GM10266 (cell line): ENCODE measurements at regions not wholly inside any gene's neighbourhood (a gene's known extent, or its start where the extent isn't known, plus 50 kb on each side); places are given as distances from the start of the nearest gene placed in this dataset.
"Not testable (repeated sequence)": the region's sequence is repeated elsewhere in the genome, so short reads cannot be mapped to it uniquely, and the experiment has no call there.

Source experiments
- DNase-seq: peaks from one replicate; pipeline ENCODE4 v3.0.0; 2012; ENCODE audit errors: extremely low spot score
- TF ChIP-seq, protein P1 (sequence below): IDR thresholded peaks from 2 replicates; pipeline ENCODE4 v1.5.1; 2012; ENCODE audit warnings: mild to moderate bottlenecking, low read depth; ENCODE audit not compliant: control insufficient read depth, insufficient read depth; ENCODE audit errors: missing control alignments

DNA sequence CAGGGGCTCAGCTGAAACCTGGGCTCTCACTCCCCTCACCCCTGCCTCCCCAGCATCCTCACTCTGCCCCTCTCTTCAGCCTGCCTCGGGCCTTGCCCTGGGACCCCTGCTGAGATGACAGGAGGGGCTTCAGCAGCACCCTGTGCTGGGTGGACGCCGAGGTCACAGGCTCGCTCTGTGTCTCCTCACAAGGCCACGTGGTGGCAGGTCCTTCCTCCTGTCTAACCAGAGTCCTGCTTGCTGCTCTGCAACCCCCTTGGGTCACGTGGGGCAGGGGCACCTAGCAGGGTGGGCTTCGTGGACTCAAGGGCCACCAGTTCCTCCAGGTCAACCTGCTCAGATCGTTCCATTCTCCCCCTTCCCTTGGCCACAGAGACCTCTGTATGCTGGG is 90.4 kb downstream of the TMEM121 start:
- TF ChIP-seq, protein P1, sequence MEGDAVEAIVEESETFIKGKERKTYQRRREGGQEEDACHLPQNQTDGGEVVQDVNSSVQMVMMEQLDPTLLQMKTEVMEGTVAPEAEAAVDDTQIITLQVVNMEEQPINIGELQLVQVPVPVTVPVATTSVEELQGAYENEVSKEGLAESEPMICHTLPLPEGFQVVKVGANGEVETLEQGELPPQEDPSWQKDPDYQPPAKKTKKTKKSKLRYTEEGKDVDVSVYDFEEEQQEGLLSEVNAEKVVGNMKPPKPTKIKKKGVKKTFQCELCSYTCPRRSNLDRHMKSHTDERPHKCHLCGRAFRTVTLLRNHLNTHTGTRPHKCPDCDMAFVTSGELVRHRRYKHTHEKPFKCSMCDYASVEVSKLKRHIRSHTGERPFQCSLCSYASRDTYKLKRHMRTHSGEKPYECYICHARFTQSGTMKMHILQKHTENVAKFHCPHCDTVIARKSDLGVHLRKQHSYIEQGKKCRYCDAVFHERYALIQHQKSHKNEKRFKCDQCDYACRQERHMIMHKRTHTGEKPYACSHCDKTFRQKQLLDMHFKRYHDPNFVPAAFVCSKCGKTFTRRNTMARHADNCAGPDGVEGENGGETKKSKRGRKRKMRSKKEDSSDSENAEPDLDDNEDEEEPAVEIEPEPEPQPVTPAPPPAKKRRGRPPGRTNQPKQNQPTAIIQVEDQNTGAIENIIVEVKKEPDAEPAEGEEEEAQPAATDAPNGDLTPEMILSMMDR, result no peak
- DNase-seq, result no peak

DNA sequence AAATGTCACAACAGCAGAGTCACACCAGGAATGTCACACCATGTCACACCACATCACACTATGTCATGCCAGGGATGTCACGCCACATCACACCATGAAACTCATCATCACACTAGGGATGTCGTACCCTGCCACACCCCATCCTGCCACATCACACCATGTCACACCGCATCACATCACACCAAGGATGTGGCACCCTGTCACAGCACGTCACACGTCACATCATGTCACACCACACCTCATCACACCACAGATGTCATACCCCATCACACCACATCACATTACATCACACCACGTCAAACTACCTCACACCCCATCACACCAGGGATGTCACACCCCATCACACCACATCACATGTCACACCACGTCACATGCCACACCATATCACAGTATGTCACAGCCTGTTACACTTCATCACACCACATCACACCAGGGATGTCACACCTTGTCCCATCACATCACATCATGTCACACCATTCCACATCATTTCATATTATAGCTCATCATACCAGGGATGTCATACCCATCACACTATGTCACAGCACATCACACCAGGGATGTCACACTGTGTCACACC is 90.9 kb downstream of the TMEM121 start:
- TF ChIP-seq, protein P1, result no peak
- DNase-seq, result no peak

DNA sequence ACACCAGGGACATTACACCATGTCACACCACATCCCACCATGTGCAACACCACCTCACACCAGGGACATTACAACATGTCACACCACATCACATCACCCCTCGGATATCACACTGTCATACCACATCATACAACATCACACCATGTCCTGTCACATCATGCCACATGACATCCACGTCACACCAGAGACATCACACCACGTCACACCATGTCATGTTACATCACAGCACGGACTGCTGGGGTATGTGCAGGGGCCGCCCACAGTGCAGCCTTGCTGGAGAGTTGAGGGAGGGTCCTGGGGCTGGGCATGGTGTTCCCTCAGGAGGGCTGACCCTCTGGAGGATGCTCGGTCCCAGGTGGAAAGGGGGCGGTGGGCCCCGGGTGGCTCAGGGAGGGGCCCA is 91.4 kb downstream of the TMEM121 start:
- not testable (repeated sequence) for DNase-seq

DNA sequence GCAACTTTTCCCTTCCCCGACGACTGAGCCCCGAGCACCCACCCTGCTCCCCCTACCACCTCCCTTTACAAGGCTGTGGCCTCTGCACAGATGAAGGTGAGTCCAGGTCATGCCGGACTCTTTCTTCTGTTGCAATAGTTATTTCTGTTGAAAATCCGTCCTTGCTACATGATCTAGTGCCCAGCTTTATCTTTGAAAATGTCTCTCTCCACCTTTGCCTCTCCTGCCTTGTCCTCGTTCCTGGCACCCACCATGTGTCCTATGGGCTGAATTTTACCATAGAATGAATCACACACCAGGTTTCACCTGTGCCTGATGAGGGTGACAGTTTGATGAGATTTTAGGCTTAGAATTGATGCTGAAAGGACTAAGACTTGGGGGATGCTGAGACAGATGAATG is 92.9 kb downstream of the TMEM121 start:
- DNase-seq, result not testable (repeated sequence)

DNA sequence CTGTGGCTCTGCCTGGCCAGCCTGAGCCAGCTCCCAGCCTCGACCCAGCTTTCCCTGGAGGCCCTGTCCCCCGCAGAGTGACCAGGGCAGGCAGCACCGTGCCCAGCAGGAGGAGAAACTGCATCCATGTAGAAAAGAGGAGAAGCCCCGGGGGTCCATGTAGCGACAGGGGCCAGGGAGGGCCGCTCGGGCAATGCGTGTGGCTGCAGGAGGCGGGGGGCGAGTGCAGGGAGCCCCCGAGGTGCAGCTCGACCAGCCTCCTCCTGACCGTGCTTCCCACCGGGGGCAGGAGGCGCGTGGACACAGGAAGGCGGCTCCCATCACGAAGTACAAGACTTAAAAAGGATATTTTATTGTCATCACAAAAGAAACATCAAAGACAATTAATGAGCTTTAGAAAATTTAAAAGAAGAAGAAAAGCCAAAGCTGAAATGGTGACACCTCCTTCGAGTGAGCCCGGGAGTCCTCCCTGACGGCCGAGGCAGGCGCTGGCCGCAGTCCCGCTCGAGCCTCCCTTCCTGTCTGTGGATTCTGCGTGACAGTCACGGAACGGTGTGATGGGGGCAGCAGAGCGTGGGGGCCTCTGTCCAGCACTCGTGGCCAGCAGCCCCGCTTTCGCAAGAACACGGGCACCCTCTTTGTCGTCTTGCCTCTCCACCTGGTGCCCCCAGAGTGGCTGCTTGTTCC is 93.9 kb downstream of the TMEM121 start:
- not testable (repeated sequence) for DNase-seq

DNA sequence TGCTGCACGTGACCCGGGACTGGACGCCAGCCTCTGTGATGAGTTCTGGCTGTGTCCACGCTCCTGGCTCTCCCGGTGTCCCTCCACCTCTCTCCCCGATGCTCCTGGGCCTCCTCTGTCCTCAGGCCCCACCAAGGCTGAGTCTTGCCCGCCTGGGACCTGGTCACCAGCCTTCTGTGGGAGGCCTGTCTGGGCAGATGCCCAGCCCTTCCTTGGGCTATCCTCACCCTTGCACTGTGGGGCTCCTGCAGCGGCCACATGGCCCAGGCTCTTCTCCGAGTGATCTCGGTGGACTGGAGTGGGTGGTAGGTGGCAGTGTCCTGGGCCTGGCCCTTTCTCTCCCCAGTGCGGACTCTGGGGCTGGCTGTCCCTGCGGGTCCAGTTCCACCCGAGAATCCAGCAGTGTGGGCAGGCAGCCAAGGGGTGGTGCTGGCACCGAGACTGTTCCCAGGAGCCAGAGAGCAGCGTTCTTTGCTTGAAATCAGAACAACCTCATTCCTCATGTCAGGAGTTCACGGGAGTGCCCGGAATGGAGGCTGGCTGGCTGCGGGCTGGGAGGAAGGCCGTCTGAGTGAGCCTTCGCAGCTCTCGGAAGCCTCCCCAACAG is 94.6 kb downstream of the TMEM121 start:
- DNase-seq, result not testable (repeated sequence)

DNA sequence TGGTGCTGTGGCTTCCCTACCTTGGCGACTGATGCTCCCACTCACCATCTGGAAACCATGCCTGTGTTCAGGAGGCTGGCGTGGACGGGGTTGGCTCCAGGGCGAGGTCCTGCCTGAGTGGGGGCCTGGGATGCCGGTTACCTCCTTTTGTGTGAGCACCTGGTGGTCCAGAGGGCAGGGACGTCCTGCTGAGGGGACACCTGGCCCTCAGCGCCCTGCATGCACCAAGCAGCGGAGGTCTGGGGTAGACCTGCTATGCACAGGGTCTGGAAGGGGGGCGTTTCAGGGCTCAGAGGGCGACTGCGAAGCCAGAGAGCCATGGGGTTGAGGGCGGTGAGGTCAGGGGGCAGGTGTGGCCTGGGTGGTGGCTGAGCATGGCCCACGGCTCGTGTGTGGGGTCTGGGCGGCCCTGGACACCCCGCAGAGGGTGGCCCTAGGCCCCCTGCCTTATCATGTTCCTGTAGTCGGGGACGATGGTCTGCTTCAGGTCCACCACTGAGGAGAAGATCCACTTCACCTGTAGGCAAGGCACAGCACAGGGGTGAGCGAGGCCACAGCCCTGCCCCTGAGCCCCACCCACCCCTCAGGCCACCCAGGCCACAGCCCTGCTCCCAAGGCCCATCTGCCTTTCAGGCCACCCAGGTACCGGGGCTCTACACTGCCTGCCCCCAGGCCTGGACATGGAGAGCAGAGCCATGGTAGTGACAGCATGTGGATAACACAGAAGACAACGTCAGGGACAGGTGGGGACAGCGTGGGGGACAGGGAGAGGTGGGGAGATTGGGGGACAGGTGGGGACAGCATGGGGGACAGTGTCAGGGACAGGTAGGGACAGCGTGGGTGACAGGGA is 95.3 kb downstream of the TMEM121 start:
- not testable (repeated sequence) for DNase-seq

DNA sequence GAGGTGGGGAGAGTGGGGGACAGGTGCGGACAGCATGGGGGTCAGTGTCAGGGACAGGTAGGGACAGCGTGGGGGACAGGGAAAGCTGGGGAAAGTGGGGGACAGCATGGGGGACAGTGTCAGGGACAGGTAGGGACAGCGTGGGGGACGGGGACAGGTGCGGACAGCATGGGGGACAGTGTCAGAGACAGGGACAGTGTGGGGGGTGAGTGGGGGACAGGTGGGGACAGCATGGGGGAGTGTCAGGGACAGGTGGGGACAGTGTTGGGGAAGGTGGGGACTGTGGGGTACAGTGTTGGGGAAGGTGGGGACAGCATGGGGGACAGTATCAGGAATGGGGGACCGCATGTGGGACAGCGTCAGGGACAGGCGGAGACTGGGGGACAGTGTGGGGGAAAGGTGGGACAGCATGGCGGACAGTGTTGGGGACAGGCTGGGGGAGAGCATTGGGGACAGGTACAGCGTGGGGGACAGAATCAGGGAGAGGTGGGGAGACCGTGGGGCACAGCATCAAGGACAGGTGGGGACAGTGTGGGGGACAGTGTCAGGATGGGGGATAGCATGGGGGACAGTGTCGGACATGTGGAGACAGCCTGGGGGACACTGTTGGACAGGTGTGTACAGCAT is 96.1 kb downstream of the TMEM121 start:
- no peak for DNase-seq
- TF ChIP-seq, protein P1, result no peak

DNA sequence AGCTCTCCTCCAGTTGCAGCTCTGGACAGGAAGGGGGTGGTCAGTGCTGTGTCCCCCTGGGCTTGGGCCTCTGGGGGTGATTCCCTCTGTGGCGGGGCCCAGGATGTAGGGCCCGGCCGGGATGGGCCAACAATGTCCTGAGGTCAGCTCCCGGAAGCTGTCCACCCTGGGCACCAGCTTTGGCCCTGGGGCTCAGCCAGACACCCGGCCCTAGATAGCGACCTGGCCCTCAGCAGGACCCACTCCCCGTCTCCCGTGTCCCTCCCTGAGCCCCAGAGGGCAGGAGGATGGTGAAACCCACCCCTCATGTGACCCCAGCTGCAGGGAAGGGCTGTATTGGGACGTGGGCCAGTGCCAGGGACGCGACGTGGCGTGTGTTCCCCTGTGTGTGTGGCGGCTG is 96.8 kb downstream of the TMEM121 start:
- not testable (repeated sequence) for DNase-seq

DNA sequence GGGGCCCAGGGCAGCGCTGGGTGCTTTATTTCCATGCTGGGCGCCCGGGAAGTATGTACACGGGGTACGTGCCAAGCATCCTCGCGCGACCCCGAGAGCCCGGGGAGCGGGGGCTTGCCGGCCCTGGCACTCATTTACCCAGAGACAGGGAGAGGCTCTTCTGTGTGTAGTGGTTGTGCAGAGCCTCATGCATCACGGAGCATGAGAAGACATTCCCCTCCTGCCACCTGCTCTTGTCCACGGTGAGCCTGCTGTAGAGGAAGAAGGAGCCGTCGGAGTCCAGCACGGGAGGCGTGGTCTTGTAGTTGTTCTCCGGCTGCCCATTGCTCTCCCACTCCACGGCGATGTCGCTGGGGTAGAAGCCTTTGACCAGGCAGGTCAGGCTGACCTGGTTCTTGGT is 98.0 kb downstream of the TMEM121 start:
- DNase-seq, result not testable (repeated sequence)

DNA sequence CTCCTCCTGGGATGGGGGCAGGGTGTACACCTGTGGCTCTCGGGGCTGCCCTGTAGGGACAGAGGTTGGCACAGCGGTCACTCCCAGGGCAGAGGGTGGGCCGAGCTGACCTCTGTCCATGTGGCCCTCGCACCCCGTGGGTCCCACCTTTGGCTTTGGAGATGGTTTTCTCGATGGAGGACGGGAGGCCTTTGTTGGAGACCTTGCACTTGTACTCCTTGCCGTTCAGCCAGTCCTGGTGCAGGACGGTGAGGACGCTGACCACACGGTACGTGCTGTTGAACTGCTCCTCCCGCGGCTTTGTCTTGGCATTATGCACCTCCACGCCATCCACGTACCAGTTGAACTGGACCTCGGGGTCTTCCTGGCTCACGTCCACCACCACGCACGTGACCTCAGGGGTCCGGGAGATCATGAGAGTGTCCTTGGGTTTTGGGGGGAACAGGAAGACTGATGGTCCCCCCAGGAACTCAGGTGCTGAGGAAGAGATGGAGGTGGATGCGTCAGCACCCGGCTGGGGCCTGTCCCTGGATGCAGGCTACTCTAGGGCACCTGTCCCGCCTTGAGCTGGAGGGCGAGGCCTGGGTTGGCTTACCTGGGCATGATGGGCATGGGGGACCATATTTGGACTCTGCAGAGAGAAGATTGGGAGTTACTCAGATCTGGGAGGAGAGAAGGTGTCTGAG is 98.5 kb downstream of the TMEM121 start:
- not testable (repeated sequence) for DNase-seq

DNA sequence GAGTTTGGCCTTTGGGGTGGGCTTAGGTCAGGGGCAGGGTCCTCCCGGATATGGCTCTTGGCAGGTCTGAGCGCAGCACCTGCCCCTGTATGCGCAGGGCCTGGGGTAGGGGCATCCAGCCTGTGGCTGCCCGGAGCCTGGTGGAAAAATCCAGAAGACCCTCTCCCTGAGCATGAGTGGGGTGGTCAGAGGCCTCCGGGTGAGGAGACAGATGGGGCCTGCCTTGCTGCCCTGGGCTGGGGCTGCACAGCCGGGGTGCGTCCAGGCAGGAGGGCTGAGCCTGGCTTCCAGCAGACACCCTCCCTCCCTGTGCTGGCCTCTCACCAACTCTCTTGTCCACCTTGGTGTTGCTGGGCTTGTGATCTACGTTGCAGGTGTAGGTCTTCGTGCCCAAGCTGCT is 99.1 kb downstream of the TMEM121 start:
- not testable (repeated sequence) for DNase-seq

DNA sequence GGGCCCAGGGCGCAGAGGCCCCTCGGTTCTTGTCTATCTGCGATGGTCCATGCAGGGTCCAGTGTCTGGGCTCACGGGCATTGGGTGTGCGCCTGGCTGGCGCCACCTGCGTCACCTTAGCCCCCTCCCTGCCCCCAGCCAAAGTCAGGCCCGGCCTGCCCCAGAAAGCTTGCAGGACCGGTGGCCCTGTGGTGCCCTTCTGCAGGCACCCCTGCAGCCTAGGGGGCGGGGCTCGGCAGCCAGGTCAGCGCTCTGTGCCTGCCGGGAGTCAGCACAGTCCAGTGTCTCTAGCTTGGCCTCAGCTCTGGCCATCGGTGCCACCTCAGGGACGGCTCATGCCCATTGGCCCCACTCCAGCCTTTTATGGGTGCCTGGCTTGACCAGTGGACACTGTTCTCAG is 99.7 kb downstream of the TMEM121 start:
- not testable (repeated sequence) for DNase-seq

DNA sequence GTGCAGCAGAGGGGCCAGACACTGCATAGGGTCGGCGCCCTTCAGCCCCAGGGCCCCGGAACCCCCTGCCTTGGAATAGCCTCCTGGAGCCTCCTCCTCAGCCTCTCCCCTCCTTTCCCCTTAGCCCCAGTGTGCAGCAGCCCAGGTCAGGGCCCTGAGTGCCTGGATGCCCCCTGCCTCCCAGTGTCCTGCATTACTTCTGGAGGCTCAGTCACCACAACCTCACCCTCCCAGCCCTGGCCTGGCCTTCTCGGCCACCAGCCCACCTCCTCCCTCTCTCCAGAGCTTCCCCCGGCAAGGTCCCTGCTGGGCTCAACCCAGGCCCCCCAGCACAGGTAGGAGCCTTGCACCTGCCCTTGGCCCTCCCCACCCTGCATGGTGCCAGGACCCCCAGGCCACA is 100.3 kb downstream of the TMEM121 start:
- DNase-seq, result not testable (repeated sequence)

DNA sequence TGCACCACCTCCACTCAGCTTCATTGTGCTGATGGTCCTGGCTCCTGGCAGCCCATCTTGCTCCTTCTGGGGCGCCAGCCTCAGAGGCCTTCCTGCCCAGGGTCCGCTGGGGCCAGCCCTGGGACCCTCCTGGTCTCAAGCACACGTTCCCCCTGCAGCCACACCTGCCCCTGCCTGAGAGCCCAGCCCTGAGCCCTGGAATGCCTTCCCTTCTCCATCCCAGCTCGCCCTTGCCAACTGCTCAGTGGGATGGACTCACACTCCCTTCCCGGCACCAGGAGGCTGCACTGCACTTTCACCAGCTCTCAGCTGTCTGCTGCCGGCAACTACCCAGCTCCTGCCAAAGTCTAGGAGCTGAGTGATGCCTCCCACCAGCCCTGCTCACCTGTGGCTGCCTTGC is 100.9 kb downstream of the TMEM121 start:
- DNase-seq, result not testable (repeated sequence)
